Fibroblast of gingiva (primary cell): ENCODE measurements at regions not wholly inside any gene's neighbourhood (a gene's known extent, or its start where the extent isn't known, plus 50 kb on each side); places are given as distances from the start of the nearest gene placed in this dataset.
A peak's percentile ranks its signal among the peaks of the same experiment; 100 is the strongest.

Source experiments
- DNase-seq: peaks from one replicate; pipeline ENCODE4 v3.0.0-alpha.2; 2011; ENCODE audit warnings: low read depth

DNA sequence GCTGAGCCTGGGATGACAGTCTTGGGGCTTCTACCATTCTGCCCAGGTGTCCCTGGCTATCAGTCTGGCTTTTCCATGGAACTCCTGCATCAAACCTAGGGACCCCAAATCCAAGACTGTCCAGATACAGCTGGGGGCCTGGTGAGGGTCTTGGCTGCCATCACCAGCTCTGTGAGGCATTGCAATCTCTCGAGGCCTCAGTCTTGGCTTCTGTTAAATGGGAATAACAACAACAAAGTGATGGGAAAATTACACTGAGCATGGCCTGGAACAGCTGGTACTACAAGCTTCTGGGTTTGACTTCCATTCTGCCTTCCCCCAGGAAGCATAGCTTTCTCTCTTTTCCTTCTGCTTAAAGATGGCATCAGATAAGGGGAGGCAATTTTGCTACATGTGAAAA lies 50.0 kb upstream of the LCTL start:
- DNase-seq, result no peak

DNA sequence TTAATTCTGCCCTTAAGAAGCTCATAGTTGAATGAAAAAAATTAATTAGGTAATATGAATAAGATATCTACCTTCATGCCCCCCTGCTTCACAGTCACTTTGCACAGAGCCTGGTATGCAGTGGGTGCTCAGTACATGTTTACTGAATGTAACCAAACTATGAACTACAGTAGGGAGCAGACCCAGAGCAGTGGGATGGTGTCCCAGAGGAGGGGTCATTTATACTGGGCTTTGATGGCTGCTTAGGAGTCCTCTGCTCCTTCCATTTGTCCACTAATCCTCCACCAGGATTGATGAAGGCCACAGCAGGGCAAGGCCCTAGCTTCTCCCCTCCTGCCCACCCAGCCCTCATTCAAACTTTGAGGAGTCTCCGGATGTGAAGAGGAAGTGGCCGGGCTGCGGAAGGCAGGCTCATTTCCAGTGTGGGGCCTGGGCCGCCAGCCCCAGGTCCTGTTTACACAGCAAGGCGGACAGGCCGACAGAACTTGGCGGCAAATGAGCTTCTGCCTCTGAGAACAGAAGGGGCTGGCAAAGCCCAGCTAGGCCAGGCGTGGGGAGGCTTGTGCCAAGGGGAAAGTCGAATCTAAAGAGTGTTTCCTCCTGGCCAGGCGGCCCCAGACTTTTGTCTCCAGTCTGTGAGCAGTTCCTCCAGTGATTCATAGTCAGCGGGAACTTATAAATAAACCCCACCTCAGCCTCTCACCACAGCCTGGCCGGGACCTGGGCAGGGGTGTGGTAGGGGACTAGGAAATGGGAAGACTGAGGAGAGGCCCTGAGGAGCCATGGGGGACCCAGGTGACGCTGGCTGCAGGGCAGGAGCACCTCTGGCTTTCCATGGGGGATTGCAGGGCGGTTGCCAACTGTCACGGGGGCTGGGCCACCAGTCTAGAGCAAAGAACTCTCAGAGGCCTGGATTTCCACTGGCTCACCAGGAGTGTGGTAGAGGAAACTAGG lies 51.6 kb upstream of the LCTL start:
- peak; percentile 39 for DNase-seq

DNA sequence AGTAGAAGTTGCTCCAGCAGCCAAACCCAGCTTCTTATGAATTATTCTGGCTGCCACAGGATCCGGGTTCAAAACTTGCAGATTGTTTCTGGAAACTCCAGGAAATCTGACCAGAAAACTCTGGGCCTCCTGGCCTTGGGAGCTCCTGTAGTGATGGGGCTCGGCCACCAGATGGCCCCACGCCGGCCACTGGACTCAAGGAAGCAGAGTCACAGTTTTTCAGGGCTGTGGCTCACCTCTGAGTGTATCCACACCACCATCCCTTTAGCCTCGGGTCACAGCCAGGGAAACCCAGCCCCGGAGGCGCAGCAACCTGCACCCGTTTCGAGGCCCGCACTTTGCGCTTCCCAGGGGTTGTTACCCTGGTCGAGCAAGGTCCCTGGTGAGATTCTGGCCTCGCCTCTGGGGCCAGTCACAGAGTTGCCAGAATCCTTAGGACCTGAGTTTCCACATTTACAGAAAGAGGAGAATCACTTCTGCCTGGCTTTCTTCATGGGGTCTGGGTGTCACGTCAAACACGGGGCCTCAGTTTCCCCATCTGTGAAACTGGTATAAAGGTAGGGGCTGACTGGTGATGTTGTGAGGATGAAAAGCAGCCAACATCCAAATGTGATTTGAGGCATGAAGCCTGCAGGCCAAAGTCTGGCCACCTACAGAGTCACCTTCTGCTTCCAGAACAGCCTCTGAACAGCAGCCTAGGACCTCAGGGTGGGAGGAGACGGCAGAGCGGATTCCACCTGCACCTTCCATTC lies 53.5 kb upstream of the LCTL start:
- DNase-seq, result peak; percentile 61

DNA sequence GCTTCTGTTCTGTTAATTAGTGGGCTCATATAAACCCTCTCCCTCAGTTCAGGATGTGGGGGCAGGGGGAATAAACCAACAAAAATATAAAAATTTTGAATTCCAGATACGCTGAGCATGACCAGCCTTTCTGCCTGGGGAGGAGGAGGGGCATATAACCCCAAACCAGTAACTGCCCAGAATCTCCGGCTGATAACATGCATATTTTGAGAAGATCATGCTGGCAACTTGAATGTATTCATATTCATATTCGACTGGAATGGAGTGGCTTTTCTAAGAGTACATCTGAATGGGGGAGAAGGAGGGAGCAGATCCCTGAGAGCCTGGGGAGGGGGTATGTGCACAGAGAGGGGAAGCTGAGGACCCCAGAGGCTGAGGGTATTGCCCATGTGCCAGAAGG lies 54.5 kb upstream of the LCTL start:
- no peak for DNase-seq

DNA sequence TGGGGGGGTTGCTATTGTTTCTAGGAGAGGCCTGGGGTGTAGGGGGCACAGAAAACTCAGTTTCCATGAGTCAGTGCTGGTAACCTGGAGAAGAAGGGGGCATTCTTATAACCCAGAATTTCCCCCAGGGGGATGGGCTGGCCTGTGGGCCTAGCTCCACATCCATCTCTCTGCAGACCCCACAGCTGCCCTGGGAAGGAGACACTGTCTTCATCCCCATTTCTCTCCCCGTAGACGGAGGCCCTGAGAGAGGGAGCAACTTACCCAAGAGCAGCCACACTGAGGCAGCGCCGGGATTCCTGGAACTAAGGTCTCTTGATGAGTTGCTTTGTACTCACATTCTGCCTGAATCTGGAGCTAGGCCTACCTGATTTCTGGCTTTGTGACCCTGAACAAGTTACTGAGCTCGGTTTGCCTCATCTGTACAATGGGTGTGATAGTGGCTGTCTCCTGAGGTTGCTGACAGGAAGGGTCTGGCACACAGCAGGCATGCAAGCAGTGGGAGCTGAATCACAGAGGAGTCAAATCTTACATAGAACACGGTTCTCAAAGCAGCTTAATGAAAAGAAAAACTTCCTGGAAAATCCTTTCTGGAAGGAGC lies 55.0 kb upstream of the LCTL start:
- no peak for DNase-seq

DNA sequence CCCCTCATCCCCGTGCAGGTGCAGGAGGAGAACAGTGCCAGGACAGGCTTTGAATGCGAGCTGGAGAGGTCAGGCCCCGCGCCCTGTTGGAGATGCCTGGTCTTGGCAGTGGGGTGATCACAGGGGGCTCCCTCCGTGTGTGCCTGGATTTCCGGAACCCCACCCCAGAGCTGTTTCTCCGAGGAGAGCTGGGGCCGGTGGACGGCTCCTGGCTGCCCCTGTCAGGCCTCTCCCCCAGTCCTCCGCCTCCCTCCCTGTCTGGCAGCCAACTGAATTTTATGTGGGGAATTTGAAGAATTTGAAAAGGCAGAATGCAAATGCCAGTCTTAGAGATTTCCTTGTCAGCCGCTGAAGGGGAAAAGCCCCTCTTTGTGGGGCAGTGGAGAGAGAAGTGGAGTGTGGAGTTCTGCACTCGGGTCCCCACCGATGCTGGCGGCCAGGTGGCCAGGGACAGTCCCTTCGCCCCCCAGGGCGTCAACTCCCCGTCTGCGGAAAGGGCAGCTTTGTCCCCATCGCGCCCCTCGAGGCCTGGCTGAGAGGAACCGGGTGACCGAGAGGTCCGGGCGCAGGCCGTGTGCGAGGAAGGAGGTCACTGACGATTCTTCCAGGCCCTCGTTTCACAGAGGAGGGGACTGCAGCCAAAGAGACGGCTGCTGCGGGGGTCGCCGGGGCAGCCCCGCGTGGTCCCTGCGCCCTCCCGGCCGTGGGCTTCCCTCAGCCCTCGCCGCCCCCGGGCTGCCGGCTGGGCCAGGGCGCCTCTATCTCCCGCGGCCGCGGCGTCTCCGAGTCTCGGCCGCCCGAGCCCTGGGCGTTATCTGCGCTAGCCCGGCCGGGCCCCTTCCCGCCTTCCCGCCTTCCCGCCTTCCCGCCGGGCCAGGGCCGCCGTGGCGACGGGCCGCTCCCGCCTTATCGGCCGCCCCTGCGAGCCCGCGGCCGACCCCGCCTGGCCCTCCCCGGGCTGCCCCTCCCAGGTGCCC lies 56.0 kb upstream of the LCTL start:
- DNase-seq, result no peak

- peak; percentile 34 for DNase-seq
These were observed 56.8 kb upstream of the LCTL start for GRCh38 chr15:66622591-66623022.

- DNase-seq, result no peak
These were observed 58.1 kb upstream of the LCTL start for GRCh38 chr15:66623801-66624453.

DNA sequence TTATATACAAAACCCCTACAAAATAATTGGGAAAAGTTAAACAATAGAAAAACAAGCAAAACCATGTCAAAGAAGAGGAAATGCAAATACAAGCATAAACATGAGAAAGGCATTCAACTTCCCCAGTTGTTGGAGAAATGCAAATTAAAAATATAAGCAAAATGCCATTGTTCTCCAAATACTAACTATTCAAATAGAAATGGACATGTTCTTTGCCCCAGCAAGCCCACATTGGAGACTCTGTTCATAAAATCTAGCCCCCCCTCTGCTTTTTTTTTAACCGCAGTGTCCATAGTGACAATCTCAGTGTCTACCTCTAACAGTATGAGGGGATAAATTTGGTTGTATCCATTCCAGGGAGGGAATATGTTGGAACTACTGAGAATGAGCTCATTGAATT lies 59.7 kb upstream of the LCTL start:
- DNase-seq, result no peak

DNA sequence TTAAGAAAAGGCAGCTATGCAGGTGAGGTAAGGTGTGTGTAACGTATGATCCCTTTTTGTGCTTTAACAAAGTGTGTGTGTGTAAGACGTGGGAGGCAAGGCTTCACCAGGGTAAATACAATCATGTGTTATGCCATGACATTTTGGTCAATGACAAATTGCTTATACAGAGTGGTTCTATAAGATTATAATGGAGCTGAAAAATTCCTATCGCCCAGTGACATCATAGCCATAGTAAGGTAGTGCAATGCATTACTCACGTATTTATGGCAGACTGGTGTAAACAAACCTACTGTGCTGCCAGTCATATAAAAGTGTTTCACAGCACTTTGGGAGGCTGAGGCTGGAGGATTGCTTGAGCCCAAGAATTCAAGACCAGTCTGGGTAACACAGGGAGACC lies 60.2 kb upstream of the LCTL start:
- no peak for DNase-seq

DNA sequence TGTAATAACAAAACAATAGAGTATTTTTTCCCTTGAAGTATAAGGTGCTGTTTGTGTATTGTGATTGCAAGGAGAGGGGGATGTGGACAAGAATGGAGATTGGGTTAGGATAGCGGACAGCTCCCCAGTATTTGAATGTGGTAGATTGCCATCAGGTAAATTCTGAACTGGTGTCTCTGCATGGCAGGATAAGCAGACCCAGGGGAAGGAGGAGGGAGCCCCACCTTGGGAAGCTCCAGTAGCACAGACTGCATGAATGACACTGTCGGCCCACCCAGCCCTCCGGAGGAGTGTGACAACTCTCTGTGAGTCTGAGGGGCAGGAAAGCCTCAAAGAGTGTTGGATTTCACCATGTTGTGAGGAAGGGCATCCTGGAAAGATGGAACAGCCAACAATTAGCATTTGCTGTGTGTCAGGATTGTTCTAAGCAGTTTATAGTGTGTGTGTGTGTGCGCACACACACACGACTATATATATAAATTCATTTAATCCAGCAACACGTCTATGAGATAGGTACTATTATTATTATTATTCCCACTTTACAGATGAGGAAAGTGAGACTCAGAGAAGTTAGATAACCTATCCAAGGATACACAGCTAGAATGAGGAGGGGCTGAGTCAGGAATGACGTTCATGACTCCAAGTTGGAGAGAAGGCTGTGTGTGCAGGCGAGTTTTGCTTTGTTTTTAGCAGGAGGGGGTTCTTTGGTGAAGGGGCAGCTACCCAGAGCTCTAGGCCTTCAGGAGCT lies 63.4 kb upstream of the LCTL start:
- no peak for DNase-seq

DNA sequence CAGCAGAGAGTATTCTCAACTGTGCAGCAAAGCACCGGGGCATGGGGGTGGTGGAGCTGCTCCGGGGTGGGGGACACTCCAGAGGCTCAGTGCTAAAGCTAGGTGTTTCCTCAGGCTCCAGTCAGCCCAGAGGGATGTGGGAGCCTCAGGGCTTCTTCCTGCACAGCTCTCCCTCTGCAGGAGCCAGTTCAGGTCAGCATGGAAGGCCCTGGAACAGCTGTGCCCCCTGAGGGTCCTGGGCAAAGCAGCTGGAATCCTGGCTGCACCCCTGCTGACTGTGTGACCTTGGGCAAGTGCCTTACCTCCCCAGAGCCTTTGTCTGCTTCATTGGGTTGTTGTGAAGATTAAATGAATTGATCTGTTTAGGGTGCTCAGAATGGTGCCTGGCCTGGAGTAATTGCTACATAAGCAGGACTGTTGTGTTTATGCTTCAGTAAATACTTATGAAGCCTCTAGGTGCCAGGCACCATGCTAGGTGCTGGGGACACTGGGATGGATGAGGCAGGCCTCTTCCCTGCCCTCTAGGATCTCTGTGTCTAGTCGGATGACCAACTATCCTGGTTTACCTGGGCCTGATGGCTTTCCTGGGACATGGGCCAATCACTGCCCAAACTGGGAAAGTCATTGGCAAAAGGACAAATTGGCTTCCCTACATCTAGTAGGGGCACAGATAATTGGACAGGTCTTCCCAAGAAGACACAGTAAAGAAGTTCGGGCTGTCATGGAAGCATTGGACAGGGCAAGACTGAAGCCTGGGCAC lies 64.2 kb upstream of the LCTL start:
- DNase-seq, result no peak

- no peak for DNase-seq
These were observed 65.1 kb upstream of the LCTL start for GRCh38 chr15:66630801-66631351.

DNA sequence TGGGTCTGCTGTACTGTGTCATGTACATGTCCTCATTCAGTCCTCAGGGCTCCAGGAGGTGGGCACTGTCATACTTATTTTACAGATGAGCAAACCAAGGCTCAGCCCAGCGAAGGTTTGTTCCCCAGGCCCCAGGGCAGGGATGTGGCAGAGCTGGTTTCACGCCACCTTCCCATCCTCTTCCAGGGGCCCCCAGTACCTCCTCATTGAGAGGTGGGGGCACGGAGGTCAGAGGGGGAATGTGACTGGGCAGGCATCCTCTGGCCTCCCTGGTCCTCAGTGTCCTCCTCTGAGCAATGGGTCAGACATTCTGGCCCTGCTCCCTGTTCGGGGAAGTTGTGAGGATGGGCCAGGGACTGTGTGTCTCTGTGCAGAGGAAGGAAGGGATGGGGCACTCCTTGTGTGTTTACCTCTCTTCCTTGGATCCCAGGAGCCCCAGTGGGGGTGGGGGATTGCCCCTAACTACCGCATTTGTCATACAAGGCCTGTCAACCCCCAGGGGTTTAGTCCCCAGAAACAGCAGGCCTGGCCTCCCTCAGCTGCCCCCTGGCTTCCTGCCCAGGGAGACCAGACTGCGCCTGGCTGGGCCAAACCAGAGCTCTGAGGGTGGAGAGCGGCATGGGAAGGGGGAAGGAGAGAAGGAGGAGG lies 65.9 kb upstream of the LCTL start:
- no peak for DNase-seq

DNA sequence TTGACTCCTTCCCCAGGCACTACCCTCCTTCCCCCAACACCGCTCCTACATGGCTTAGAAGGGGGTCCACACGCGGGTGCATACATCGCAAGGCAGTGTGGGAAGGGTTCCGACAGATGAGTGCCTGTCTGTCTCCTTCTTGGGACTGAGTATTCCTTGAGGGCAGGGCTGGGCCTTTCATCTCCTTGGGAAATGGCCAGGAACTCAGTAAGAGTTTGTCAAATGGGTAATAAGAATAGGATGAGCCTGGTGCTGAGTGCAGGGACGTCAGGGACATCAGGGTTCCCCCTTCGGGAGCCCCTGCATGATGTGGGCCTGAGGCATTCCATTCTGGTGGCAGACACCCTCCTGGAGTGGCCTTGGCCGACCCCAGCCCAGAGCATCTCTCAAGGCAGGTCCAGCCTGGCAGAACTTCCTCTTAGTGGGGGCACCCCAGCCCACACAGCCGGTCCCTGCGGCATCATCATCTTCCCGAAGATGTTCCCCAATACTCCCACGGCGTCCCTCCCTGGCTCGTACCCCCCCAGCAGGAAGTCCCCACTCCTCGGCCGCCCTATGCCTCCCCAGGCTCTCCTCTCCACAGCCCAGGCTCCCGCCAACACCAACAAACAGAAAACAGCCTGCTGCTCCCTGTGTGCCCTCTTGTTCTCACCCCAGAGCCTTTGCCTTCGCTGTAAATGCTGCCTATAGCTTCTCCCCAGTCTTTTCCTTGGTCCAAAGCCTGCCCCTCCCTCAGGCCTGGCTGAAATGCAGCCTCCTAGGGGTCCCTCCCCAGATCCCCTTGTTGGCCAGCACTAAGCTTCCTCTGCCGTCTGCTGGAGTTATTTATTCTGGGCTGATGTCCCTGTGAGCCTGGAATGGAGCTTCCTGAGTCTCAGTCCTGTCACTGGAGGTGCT lies 67.5 kb upstream of the LCTL start:
- no peak for DNase-seq

- no peak for DNase-seq
These were observed 68.1 kb upstream of the LCTL start for GRCh38 chr15:66633938-66634250.

DNA sequence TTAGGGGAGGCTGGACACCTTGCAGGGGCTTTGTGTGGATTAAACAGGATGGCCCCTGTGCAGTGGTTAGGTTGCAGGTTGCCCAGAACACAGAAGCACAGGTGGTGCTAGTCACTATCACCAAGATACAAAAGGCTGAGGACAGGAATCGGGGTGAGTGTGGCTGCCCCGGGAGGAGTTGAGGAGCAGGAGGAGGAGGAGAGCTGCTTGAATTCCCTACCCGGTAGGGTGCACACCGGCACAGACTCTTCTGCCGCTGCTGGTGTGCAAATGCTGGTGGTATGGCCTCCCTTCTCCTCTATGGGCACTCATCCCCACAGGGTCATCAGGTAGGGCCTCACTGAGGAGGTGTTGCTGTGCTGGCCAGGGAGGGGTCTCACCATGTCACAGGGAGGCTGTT lies 67.5 kb upstream of the SMAD6 start:
- no peak for DNase-seq

DNA sequence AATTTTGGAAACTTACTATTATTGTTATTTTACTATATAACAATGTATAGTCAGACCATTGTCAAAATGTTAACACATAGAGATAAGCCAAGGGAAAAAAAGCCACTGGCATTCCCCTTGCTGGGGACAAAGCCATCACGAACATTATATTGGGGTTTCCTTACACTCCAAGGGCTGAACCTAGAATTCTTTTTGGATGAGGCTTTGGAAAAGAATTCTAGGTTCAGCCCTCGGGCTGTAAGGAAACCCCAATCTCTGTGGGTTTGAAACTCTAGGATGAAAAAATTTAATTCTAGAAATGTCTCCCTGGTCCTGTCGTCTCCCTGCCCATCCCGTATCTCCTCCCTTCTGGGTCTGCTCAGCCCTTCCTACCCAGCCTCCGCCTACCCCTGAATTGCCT lies 67.0 kb upstream of the SMAD6 start:
- DNase-seq, result no peak
